ENCODE measurements at regions not wholly inside any gene's neighbourhood (a gene's known extent, or its start where the extent isn't known, plus 50 kb on each side); places are given as distances from the start of the nearest gene placed in this dataset.

DNA sequence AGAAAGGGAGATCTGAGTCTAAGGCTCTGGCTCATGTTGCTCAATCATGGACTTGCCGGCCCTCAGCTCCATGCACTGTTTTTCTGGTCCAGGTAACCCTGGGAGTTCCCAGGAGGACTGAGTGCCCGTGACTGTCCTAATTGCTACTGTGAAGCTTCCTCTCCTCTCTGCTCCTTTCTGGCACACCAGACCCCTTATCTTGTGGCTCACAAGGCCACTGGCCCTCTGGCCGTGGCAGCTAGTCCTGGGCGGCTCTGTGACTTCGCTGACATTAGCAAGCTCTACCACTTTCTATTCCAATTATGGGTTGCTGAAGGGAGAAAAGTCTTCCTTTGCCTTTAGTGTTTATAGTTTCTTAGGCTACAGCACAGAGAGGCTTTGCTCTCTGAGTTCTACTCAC lies 380.2 kb downstream of the RWDD3 start:
- no peak for TF ChIP-seq CTCF (IDR thresholded peaks at IDR 0.05; ENCODE audit: extremely low read depth, missing control alignments)
- DNase-seq (ENCODE audit: low spot score), result no peak

DNA sequence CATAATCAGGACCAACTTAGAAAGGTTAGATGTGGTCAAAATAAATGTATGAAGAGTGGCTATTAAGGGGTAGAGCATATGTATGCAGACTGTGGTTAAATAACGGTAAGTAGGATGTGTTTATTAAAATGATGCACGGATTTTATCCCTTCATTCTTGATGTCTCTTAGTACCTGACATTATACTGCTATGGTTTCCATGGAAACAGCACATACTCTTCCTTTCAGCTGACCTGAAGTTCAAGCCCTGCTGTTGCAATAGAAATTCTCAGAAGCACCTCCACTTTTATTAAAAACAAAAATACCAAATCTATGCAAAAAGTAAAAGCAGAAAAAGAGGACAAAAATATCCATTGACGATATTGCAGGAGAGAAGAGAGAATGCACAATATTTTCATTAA lies 381.4 kb downstream of the RWDD3 start:
- DNase-seq (ENCODE audit: low spot score), result no peak

GRCh38 chr1:95620076-95620475 lies 386.1 kb downstream of the RWDD3 start:
- TF ChIP-seq CTCF (IDR thresholded peaks at IDR 0.05; ENCODE audit: extremely low read depth, missing control alignments), result no peak
- no peak for DNase-seq (ENCODE audit: low spot score)

More for the DNA sequence above, 381.4 kb downstream of the RWDD3 start:
- no peak for TF ChIP-seq CTCF (IDR thresholded peaks at IDR 0.05; ENCODE audit: extremely low read depth, missing control alignments)

DNA sequence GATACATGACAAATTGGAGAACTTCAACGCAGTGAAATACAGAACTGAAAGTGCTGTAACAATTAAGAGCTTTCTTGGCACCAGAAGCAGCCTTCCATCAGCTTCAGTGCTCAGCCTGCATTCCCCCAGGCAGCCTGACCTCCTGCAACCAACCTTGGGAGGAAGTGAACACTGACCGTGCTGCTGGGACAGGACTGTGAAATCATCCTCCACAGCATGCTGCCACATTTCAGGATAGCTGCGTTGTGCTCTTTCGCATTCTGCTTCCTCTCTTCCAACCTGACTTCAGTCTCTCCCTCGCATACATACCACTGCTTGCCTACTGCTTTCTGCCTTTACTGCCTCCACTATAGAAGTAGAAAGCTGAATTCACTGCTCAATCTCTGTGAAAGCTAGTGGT lies 388.6 kb downstream of the RWDD3 start:
- TF ChIP-seq CTCF (IDR thresholded peaks at IDR 0.05; ENCODE audit: extremely low read depth, missing control alignments), result no peak
- DNase-seq (ENCODE audit: low spot score), result no peak

- TF ChIP-seq CTCF (IDR thresholded peaks at IDR 0.05; ENCODE audit: extremely low read depth, missing control alignments), result no peak
- DNase-seq (ENCODE audit: low spot score), result no peak
Measured at GRCh38 chr1:95625224-95625623, 391.2 kb downstream of the RWDD3 start.

- no peak for TF ChIP-seq CTCF (IDR thresholded peaks at IDR 0.05; ENCODE audit: extremely low read depth, missing control alignments)
- DNase-seq (ENCODE audit: low spot score), result no peak
Measured at GRCh38 chr1:95627244-95627643, 393.2 kb downstream of the RWDD3 start.

DNA sequence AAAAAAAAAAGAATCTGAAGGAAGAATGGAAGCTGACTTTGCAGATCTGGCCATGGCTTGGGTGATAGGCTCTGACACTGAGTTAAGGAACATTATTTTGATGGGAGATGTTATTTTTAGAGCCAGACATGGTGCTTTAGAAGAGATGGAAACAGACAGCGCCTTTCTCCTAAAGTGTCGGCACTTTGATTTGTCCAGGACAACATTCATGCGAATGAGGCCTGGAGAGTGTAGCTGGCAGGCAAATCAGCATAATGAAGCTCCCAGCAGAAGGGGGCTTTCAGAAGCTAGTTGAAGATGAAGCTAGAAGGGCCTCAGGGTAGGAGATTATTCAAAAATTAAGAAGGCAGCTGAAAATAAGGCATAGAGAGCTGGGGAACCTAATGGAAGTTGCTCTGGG lies 397.7 kb downstream of the RWDD3 start:
- TF ChIP-seq CTCF (IDR thresholded peaks at IDR 0.05; ENCODE audit: extremely low read depth, missing control alignments), result no peak
- DNase-seq (ENCODE audit: low spot score), result no peak

Data from GM20000 (cell line).